COLO668 (cell line): ENCODE measurements at regions not wholly inside any gene's neighbourhood (a gene's known extent, or its start where the extent isn't known, plus 50 kb on each side); places are given as distances from the start of the nearest gene placed in this dataset.
A peak's percentile ranks its signal among the peaks of the same experiment; 100 is the strongest.

Source experiments
- DNase-seq: peaks from one replicate; lab custom pipeline; 2025; ENCODE audit not compliant: unreplicated experiment; lab: John Stamatoyannopoulos, UW

DNA sequence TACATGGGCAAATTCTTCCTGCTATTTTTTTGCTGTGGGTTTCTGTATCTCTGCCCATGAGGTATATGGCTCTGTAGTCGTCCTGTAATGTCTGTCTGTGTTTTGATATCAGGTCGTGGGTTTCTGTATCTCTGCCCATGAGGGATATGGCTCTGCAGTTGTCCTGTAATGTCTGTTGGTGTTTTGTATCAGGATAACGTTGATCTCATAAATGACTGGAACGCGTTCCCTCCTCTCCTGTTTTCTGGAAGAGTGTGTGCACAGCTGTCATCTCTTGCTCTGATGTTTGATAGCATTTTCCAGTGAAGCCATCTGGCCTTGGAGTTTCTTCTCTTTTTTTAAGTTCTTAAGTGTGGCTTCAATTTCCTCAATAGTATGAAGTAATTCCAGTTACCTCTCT is 57.2 kb downstream of the SOX1 start:
- DNase-seq = peak; percentile 69

DNA sequence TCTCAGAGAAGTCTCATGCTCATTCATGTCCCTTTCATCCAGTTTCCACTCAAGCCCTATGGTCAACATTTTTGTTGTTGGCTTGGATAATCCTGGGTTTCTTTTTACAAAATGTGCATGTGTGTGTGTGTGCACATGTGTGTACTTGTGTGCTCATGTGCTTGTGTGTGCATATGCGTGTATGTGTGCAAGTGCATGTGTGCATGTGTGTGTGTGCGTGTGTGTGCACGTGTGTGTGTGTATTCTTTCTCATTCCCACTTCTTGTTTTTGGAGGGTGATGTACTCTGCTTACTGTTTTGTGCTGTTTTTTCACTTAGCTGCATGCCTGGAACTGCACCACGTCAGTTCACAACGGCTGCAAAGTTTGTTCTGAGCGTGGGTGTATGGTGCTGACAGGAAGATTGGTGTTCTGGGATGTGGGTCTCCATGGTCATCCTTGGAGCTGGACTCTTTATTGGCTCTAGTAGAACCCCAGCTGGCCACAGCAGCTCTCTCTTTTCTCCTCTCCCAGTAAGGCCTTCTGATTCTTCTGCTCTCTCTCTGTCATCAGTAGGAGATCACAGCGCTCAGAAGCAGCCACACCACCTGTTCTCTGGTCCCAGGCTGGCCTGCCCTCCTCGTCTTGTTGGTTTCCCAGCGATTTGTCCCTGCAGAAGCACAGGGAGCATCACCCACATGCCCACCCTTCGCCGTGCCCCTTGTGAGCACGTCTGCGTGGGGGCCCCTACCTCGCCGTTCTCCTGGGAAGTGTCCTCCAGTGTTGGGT is 60.8 kb downstream of the SOX1 start:
- DNase-seq = no peak

DNA sequence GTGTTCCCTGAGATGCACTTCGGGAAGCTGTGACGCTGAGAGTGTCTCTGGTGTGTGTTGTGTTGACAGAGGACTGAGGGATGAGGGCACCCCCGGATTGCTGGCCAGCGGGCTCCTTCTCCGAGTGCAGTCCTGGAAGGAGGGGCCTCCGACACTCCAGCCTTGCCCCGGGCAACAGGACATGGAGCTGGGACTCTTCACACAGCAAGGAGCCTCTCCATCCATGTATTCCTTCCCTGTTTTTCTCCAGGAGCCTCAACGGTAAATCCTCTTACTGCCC is 61.3 kb downstream of the SOX1 start:
- DNase-seq = no peak

DNA sequence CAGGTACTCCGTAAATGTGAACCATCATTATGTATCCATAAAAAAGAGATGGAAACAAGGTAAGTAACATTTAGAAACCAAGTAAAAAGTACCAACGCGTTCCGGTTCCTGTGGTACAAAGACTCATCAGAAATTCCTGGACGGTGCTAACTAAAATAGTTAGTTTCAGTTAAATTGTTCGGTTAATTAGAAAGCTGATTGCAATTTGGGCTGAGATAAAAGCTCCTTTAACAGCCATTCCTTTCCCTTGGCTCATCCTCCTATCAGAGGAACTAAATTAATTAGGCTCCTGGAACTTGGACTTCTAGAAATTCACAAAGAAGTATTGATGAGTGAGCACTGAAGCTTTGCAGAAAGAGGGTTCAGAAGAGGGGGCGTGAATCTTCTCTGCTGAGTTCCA is 63.5 kb downstream of the SOX1 start:
- DNase-seq = no peak

DNA sequence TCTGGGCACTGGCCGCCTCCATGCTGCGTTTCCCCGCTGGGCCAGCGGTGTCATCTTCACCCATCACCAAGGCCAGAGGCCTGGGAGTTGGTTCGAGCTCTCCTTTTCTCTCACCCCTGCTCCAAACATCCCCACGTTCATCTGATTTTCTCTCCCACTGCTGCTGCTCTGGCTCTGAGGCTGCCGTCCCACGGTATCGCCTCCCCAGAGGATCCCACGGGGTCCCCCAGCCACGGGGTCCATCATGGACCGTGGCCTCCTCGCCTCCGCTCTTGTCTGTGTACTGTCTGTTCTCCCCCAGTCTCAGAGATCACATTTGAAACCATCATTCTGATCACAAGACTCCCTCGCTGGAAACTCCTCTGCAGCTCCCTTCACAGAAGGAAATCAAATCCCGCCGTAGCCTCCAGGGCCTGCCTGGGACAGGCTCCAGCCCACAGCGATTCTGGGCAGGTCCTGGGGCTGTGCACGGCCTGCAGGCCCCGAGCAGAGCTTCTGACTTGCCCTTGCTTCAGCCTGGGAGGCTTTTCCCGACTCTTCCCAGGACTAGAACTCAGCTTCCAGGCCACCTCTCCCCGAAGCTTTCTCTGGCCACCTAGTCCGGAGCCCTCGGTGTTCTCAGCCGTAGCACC is 64.2 kb downstream of the SOX1 start:
- no peak for DNase-seq

DNA sequence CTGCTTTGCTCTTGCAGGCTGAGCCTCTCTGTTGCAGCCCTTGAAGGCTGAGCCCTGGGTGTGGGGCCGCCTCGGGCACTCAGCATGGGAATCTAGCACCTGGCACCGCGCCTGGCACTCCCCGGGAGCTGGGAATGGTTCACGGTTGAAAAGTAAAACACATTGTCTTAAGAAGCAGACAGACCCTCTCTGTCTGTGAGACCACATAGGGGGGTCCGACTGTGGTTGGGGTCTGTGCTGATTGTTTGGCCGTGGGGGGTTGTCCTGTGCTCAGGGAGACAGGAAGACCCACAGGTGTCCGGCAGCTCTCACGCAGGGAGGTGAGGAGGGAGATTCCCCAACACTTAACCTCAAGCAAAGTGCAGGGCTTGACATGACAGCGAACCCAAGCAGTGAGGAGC is 64.8 kb downstream of the SOX1 start:
- DNase-seq = peak; percentile 57

DNA sequence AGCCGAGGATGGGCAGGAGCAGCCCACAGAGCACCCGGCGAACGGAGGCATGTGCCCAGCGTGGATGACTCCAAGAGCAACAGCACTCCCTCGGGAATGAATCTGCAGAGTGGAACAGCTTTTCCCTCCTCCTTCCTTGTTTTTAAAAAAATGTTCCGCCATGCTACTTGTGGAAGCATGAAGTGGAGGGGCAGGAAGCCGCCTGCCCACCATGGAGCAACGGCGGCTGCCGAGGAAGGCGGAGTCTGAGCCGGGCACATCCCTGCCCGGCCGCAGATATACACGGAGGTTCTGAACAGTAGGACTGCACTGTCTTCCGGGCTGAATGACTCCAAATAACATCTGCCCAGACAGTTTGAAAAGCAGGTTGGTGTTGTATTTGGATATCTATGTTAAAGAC is 65.2 kb downstream of the SOX1 start:
- peak; percentile 56 for DNase-seq

DNA sequence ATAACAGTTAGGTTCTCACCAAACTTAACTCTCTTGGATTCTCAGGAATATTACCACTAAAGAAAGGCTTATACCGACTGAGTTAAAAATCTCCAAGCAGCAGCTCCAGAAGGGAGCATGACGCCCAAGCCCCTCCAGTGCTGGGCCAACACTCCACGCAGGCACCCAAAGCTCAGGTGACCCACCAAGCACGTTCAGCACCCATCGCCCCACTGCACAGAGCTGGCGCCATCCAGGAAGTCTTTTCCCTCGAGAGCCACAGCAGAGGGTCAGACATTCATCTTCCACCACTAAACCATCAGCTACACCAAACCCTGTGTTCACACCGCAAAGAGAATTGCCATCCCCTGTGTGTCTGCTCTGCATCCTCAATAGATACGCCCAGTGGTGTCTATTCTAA is 65.7 kb downstream of the SOX1 start:
- DNase-seq = no peak

DNA sequence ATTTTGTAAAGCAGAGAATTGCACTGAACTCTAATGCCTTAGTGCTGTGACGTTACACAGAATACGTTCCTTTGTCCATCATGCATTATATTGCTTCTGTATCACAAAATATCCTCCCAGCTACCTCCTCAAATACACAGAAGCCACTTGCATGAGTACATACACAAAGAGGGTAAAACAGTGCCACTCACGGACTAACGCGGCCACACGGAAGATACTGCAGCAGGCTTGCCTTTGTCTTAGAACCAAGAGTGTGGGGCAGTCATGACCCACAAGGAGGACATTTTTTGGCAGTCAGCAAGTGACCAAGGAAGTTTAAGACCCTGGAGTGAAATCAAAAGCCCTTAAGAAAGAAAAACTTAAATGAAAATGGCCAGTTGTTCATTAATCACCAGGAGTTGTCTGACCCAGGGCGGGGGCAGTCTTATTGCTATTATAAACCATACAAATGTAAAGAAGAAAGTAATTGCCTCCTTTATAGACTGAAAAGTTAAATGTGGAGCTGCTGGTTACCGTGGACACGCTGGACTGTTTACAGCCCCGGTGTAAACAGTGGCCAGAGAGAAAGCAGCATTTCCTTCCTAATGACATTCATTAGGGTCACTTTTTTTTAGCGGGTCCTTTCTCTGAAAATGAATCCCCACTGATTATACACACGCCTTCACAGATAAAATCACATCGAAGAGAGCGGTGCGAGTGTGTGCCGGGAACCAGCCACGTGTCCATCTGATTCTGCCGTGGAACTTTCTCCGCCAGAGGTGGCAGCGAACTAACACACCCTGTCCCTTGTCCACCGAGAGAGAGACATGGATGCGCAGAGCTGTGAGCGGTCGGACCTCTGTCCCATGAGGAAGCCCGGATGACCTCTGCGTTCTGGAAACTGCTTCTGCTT is 66.8 kb downstream of the SOX1 start:
- no peak for DNase-seq

DNA sequence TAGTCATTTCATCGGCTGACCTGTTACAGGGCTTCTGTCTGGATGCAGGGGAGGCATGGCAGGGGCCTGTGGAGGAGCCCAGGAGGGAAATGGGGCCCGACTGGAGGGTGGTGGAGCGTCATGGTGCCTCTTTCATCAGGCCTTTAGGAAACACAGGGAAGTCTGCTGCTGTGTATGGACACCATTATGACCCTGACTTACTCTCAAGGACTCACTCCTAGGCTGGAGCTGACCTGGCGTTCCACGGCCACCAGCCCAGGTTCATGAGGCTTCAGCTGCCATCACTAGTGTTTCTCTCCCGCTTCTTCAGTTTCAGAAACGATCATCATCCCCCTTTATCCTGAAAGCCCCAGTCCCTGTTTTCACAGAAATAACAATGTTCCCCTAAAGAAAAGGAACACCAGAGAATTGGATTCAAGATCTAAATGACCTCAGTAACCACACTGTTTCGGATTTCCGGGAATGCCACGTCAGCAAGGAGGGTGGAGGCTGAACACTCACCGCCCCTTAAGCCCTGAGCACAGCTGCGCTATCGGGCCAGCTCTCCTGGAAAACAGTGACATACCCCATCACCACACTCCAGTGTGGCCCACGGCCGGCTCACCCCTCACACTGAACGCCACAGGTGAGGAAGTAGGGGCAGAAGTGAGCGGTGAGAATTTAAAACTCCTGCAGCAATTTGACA is 67.6 kb downstream of the SOX1 start:
- DNase-seq = no peak

DNA sequence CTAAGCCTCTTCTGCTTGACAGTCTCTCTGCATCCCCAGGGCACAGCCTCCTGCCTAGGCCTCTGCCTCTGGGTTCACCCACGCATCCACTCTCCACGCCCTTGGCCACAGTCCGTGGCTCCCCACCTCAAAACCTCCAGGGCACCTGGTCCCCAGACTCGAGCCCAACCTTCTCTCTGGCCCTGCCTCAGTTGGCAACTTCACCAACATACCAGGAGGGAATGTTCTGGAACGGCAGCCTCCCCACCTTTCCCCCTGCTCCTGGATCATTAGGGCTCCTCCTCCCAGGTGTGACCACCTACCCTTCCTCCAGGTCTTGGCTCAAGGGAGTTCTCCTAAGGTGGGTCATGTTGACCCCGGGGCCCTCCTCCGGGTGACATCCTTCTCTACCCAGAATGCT is 69.1 kb downstream of the SOX1 start:
- no peak for DNase-seq

DNA sequence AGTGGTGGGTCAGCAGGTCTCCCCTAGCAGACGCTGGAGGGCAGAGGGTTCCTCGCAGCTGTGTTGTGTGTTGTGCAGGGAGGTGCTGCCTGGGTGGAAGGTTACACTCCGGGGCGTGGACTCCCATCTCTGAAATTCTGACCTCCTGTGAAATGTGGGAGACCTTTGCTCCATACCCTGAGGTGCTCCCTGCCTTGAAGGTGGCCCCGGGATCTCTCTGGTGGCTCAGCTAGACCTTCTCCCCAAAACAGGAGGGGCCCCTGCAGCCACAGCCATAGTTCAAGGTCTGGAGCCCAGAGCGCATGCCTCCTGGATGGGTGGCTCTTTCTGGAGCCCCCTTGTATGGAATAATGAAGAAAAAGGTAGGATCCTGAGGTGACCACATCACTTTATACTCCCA is 70.2 kb downstream of the SOX1 start:
- no peak for DNase-seq

DNA sequence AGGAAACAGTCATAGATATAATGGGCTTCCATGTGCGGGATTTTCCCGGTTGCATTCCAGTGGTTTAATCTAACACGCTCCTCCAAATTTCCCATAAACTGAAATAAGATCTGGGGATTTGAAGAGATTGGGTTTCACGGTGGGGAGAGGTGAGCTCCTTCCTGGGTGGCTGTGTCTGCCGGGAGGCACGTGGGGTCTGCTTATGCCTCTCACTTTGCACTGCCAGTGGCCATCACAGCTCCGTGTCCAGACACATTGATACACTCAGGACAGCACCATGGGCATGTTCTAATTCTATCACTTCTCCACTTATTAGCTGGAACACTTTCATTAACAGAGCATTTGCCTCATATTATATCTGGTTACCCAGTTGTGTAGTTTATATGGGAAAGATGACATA is 73.4 kb downstream of the SOX1 start:
- no peak for DNase-seq

DNA sequence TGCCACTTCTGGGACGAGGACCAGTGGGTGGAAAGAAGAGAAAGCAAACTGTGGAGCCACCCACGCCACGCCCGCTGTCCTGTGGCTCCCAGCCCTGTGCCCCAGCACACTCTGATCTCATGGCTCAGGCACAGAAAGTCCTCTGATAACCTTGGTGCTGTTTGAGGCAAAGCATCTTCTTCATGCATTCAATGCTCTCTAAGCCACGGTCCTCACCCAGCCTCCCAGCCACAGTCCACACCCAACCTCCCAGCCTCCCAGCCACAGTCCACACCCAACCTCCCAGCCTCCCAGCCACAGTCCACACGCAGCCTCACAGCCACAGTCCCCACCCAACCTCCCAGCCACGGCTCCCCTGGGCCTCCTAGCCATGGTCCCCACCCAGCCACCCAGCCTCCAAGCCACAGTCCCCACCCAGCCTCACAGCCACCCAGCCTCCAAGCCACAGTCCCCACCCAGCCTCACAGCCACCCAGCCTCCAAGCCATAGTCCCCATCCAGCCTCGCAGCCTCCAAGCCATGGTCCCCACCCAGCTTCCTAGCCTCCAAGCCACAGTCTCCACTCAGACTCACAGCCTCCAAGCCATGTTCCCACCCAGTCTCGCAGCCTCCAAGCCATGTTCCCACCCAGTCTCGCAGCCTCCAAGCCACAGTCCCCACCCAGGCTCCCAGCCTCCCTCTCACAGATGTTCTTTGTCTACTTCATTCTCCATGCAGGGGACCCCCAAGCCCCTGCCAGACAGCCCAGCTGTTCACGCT is 74.9 kb downstream of the SOX1 start:
- no peak for DNase-seq

DNA sequence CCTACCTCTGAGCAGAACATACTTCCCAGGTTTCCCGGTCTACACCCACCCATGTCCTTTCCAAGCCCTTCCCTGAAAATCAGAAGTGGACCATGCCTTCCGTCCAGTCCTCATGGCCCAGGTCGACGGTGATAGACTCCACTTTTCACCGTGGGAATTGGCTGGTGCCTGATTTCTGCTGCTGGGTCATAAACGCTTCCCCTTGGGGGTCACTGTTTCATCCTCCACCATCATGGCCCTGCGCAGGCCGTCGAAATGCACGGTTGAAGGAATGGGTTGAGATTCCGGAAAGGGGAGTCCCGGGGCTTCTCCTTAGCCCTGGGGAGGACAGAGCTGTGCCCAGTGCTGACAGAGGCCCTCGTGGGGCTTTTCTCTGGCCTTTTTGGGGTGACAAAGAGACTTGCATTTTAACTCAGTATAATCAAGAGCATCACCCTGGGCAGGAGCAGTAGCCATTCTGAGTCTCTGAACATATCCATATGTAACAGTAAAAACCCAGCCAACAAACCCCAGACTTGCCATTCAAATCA is 75.5 kb downstream of the SOX1 start:
- no peak for DNase-seq

DNA sequence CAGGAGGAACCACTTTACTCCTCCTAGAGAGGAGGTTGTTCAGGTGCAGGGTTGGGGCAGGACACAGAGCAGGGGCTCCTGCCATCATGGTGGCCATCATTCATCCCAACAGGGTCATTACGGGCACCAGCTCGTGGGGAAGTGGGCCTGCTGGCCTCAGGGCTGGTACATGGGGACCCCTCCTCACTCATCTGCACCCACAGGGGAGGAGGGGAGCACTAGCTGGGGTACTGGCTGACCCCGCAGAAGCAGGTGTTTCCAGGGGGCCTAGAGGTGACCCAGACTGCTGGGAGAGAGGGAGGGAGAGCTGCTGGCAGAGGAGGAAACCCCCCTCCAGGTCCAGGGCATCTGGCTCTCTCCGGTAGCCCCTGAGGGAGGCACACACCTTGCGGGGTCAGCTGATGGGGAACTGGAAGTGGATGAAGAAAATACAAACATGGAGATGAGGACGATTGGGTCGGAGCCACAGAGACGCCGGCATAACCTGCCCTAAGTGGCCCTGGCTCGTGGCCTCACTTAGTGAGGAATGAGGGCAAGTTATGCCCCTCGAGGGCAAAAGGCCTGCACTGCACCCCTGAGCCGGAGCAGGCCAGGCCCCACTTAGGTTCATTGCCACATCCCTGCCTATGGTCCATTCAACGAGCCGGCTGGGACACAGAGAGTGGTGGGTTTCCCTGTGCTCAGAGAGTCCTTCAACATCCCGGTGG is 76.2 kb downstream of the SOX1 start:
- DNase-seq = no peak

DNA sequence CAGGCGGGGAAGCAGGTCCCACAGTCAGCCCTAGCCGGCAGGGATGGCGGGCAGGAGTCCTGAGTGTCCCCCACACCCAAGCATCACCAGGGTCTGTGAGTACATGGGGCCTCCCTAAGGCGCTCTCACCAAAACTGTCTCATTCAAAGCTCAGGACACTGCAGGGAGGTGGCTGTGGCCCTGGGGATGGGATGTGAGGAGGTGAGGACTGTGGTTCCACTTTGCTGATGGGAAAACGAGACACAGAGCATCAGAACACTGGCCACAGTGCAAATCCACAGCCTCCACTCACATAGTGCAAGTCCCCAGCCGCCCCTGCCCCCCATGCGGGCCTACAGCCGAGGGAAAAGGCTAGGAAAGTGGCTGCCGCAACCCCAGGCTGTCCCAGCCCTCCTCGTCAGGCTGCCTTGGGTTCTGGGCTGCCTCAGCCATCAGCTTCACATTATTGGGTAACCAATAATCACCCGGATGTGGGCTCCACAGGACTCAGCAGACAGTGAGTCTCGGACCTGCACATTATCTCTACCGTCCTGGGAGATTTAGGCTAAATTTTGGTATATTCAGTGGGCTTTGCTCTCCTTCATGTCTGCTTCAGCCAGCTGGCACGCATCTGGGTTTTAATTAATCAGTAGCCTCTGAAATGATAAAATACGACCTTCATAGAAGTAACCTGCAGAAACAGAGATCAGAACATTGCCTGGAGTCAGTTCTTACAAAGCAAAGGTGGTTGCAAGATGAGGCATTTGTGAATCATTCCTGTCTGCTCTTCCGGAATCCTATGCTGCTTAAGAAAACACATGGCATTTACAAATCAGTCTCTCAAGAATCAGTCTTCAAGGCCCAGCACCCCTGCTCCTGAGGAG is 77.0 kb downstream of the SOX1 start:
- DNase-seq = no peak

DNA sequence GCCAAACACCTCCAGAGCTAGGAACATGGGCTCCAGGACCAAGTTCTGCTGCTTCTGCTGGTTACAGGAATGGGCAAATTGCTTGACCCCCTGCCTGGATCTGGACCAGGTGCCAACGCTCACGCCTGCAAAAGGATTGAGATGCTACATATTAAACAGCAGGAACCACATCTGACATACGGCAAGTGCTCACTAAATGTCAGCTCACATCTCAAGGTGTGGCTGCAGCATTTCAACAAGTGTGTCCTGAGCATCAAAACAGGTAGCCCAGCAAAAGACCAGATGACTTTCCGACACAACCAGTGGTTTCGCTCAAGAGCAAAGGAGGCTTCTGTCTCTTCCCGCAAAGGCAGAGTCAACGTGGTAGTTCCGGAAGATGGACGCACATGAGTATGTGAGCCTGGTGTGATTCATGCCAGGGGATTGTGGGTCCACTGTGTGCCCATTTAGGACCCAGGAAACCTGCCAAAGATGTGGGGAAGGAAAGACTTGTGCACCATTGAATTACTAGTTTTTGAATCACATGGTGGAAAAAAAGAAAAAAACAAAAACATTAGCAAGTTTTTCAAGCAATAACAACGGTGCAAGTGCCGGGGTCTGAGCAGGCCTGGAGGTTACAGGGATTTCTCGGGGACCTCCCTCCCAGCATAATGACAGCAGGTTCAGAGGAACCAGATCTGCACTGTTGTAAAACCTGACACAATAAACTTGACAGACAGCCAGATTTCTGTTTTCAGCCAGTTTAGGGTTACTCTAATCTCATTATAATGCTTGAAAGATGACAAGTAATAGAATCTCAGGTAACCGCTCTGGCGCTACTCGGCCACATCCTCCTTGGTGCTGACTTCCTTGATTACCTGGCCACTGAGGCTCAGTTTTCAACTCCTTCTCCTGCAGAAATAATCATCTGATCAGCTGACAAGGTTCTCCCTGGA is 77.9 kb downstream of the SOX1 start:
- DNase-seq = no peak
